ENCODE measurements at regions not wholly inside any gene's neighbourhood (a gene's known extent, or its start where the extent isn't known, plus 50 kb on each side); places are given as distances from the start of the nearest gene placed in this dataset.

DNA sequence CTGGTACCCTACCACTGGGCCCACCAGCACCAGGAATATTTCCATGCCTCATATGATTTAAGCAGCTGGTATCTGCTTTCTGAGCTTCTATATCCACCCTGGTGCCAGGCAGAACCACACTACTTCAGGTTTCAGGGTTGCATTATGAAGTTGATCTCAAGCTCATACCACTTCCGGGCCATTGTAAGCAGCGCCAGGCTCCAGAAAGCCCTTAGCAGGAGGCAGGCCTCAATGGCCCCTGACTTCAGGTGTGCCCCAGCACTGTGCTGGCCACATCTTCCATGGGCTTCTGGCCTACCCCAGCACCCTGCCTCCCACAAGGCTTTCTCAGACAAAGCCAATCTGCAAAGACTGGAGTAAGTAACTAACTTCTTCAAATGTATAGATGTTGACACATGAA, 391.3 kb upstream of the GRM3 start:
- H3K27ac Mint-ChIP-seq = no peak overlapping the region
- no peaks in the 10 kb centered on the region for H3K4me1 Mint-ChIP-seq (ENCODE audit: low read depth)
- H3K36me3 Mint-ChIP-seq (ENCODE audit: low read depth) = no peaks in the 10 kb centered on the region
- ChIA-PET POLR2A (no interaction called here), CTCF (no interaction called here)
- no peaks in the 10 kb centered on the region for H3K27me3 Mint-ChIP-seq (ENCODE audit: low read depth)
- H3K9me3 Mint-ChIP-seq (ENCODE audit: insufficient read depth) = peaks cover 12% of the 10 kb centered on the region
- ATAC-seq (no peak), DNase-seq (no peak)
- no peak overlapping the region for H3K4me3 Mint-ChIP-seq

DNA sequence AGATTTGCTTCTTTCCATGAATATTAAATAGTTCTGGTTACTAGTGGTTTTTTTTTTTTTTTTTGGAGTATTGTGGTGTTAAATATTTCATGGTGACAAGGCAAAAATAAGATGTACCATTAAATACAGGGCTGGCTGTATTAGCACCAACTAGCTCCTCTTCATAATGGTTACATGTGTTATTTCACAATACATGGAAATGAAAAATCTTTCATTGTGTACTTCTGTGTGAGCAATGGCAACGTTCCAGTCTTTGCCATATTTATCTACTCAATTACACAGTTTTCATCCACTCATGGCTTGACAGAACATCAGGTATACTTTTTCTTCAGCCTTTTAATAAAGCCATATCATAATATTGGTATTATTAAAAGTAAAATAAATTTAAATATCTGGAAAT, 394.7 kb upstream of the GRM3 start:
- H3K9me3 Mint-ChIP-seq (ENCODE audit: insufficient read depth) = peaks cover 9% of the 10 kb centered on the region
- no peaks in the 10 kb centered on the region for H3K4me1 Mint-ChIP-seq (ENCODE audit: low read depth)
- H3K27me3 Mint-ChIP-seq (ENCODE audit: low read depth) = no peaks in the 10 kb centered on the region
- H3K36me3 Mint-ChIP-seq (ENCODE audit: low read depth) = no peaks in the 10 kb centered on the region
- H3K27ac Mint-ChIP-seq = no peak overlapping the region
- ChIA-PET CTCF (no interaction called here), POLR2A (no interaction called here)
- no peak overlapping the region for H3K4me3 Mint-ChIP-seq
- ATAC-seq (no peak), DNase-seq (no peak)

DNA sequence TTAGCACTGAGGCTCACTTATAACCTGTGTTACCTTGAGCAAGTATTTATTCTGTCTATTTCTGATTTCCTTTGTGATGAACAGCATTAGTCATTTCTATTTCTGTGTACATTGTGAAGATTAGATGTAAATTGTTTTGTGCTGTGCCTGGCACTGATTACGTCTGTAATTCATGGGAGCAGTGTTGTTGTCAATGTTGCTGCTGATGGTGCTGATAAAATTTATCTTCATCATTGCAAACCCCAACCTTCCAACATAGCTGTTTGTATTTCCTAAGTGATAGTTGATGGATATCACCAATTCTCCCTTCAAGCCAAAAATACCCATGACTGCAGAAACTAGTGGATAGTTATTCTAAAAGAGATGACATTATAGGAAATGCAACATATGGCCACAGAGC, 400.5 kb upstream of the GRM3 start:
- no peak overlapping the region for H3K27ac Mint-ChIP-seq
- CTCF ChIA-PET = no interaction called here

DNA sequence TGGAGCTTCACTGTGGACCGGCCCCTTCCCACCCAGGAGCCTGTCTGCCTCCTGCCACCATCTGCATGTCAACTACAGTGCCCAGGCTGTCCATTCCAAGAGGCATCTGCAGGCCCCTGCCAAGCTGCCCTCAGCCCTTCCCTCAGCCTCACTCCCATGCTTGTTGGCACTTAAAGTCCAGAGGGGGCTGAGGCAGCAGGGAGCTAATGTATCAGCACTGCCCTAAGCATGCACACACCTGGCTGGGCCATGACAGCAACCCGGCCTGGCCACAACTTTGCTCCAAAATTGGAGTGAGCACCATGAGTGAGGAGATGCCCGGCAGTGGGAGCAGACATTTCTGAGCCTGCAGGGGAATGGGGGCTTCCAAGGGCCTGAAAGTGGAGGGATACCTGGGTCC, 417.5 kb upstream of the GRM3 start:
- Mint-ChIP-seq H3K36me3 (ENCODE audit: low read depth) (no peaks in the 10 kb centered on the region), H3K9me3 (ENCODE audit: insufficient read depth) (peaks cover 12% of the 10 kb centered on the region), H3K27me3 (ENCODE audit: low read depth) (no peaks in the 10 kb centered on the region), H3K4me1 (ENCODE audit: low read depth) (no peaks in the 10 kb centered on the region), H3K27ac (no peak overlapping the region), H3K4me3 (no peak overlapping the region)
- ChIA-PET POLR2A (no interaction called here), CTCF (no interaction called here)
- DNase-seq (no peak), ATAC-seq (no peak)

More for the DNA sequence above, 400.5 kb upstream of the GRM3 start:
- DNase-seq = no peak
- Mint-ChIP-seq H3K9me3 (ENCODE audit: insufficient read depth) (peaks cover 5% of the 10 kb centered on the region), H3K4me1 (ENCODE audit: low read depth) (no peaks in the 10 kb centered on the region), H3K4me3 (no peak overlapping the region), H3K36me3 (ENCODE audit: low read depth) (no peaks in the 10 kb centered on the region), H3K27me3 (ENCODE audit: low read depth) (no peaks in the 10 kb centered on the region)
- ATAC-seq = no peak
- POLR2A ChIA-PET = no interaction called here

DNA sequence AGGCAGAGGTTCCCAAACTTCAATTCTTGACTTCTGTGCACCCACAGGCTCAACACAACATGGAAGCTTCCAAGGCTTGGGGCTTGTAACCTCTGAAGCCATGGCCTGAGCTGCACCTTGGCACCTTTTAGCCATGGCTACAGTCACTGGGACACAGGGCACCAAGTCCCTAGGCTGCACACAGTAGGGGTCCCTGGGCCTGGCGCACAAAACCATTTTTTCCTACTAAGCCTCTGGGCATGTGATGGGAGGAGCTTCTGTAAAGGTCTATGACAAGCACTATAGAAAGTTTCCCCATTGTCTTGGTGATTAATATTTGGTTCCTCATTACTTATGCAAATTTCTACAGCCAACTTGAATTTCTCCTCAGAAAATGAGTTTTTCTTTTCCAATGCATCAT, 420.9 kb upstream of the GRM3 start:
- Mint-ChIP-seq H3K4me3 (no peak overlapping the region), H3K27me3 (ENCODE audit: low read depth) (no peaks in the 10 kb centered on the region), H3K36me3 (ENCODE audit: low read depth) (no peaks in the 10 kb centered on the region), H3K9me3 (ENCODE audit: insufficient read depth) (peaks cover 7% of the 10 kb centered on the region), H3K27ac (no peak overlapping the region), H3K4me1 (ENCODE audit: low read depth) (no peaks in the 10 kb centered on the region)
- POLR2A ChIA-PET = no interaction called here
- ATAC-seq (no peak), DNase-seq (no peak)
- CTCF ChIA-PET = no interaction called here

DNA sequence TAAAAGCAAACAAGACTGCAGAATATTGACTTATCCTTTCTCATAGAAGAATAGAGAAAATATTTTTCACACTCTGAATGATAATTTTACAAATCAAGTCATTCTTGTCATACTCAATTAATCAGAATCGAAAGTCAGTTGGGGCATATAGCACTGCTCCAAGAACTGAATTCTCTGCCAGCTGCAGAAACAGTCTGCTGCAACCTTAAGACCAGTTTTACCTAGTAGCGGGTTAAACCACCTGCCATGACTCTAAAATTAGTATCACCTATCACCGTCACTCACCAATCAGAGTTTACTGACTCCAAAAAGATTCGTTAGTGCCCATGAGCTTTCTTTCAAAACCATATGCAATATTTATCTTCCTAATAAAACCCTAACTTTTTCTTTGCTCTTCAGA, 429.0 kb upstream of the GRM3 start:
- Mint-ChIP-seq H3K27ac (no peak overlapping the region), H3K27me3 (ENCODE audit: low read depth) (no peaks in the 10 kb centered on the region), H3K9me3 (ENCODE audit: insufficient read depth) (peaks cover 4% of the 10 kb centered on the region), H3K36me3 (ENCODE audit: low read depth) (no peaks in the 10 kb centered on the region), H3K4me1 (ENCODE audit: low read depth) (no peaks in the 10 kb centered on the region), H3K4me3 (no peak overlapping the region)
- ChIA-PET CTCF (no interaction called here), POLR2A (no interaction called here)
- ATAC-seq (no peak), DNase-seq (no peak)

DNA sequence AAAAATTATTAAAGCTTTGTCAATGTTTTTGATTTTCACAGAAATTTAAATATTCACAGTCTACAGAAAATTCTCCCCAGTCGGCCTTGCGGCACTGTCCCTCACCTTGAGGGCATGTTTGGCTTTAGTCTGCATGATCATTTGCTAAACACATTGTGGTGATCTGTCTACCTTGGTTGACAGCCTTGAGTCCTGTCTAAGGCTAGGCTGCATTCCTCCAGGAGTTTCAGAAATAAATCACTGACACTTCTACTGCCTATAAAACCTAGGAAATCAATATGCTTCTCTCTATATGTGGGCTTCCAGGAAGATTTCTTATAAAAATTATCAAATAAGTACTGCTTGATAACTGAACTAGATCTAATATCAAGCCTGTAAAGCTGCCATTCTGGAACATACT, 430.7 kb upstream of the GRM3 start:
- POLR2A ChIA-PET = no interaction called here
- CTCF ChIA-PET = no interaction called here

DNA sequence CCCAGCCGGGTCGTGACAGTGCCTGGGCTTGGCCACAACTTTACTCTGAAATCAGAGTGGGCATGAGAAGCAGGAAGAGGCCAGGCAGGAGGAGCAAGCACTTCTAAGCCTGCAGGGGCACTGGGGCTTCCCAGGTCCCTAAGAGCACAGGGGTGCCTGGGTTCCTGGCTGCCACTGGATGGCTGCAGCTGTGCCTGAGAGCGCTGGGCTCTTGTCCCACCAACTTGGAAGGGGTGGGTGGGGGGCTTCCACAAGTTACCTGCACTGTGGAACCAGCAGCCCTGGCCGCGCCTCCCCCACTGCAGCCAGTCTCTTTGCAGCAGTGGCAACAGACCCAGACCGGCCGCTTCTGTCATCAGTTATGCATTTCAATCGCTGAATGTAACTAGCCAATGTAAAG, 434.7 kb upstream of the GRM3 start:
- Mint-ChIP-seq H3K4me3 (no peak overlapping the region), H3K9me3 (ENCODE audit: insufficient read depth) (no peaks in the 10 kb centered on the region), H3K36me3 (ENCODE audit: low read depth) (no peaks in the 10 kb centered on the region), H3K27ac (no peak overlapping the region), H3K4me1 (ENCODE audit: low read depth) (no peaks in the 10 kb centered on the region), H3K27me3 (ENCODE audit: low read depth) (no peaks in the 10 kb centered on the region)
- POLR2A ChIA-PET = no interaction called here
- CTCF ChIA-PET = no interaction called here
- DNase-seq = no peak
- ATAC-seq = no peak

More for the DNA sequence above, 430.7 kb upstream of the GRM3 start:
- Mint-ChIP-seq H3K27me3 (ENCODE audit: low read depth) (no peaks in the 10 kb centered on the region), H3K36me3 (ENCODE audit: low read depth) (no peaks in the 10 kb centered on the region), H3K4me1 (ENCODE audit: low read depth) (no peaks in the 10 kb centered on the region), H3K9me3 (ENCODE audit: insufficient read depth) (peaks cover 4% of the 10 kb centered on the region), H3K27ac (no peak overlapping the region), H3K4me3 (no peak overlapping the region)
- DNase-seq (no peak), ATAC-seq (no peak)

DNA sequence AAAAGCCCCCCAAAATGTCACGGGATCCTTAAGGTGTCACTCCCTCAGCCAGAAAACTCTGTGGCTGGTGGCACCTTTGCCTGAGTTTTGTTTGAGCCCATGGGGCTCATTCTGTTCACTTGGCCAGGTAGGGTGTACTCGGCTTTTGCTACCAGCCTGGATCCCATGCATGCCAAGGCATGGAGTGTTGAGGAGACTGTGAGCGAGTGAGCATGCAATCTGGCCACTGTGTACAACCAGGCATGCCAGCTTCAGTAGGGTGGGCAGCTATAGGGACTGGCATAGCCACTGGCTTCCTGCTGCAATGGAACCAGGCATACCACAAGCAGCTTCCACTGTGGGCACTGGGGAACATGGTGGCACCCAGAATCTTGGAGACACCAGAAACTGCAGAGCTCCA, 436.0 kb upstream of the GRM3 start:
- Mint-ChIP-seq H3K36me3 (ENCODE audit: low read depth) (no peaks in the 10 kb centered on the region), H3K4me1 (ENCODE audit: low read depth) (no peaks in the 10 kb centered on the region), H3K9me3 (ENCODE audit: insufficient read depth) (no peaks in the 10 kb centered on the region), H3K27ac (no peak overlapping the region), H3K27me3 (ENCODE audit: low read depth) (no peaks in the 10 kb centered on the region), H3K4me3 (no peak overlapping the region)
- no peak for DNase-seq
- ATAC-seq = no peak
- CTCF ChIA-PET = no interaction called here
- POLR2A ChIA-PET = no interaction called here

DNA sequence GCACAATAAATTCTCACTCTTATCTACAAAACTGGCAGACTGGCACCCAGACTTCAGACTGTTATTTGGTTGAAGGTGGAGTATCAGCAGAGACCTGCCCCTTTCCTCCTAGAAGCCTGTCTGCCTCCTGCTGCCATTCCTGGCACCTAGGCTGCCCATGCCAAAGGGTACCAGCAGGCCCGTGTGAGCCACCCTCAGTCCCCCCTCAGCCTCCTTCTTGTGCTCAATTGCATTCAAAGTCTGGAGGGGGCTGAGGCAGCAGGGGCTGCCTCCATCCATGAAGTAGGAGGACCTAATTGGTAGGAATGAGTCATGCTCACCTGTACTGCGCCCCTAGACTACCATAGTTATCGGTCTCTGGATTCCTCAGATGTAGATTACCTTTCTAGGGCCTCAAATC, 440.9 kb upstream of the GRM3 start:
- no peak overlapping the region for H3K4me3 Mint-ChIP-seq
- ATAC-seq (no peak), DNase-seq (no peak)
- H3K36me3 Mint-ChIP-seq (ENCODE audit: low read depth) = no peaks in the 10 kb centered on the region
- no peaks in the 10 kb centered on the region for H3K4me1 Mint-ChIP-seq (ENCODE audit: low read depth)
- no peak overlapping the region for H3K27ac Mint-ChIP-seq
- H3K9me3 Mint-ChIP-seq (ENCODE audit: insufficient read depth) = no peaks in the 10 kb centered on the region
- ChIA-PET CTCF (no interaction called here), POLR2A (no interaction called here)
- no peaks in the 10 kb centered on the region for H3K27me3 Mint-ChIP-seq (ENCODE audit: low read depth)

DNA sequence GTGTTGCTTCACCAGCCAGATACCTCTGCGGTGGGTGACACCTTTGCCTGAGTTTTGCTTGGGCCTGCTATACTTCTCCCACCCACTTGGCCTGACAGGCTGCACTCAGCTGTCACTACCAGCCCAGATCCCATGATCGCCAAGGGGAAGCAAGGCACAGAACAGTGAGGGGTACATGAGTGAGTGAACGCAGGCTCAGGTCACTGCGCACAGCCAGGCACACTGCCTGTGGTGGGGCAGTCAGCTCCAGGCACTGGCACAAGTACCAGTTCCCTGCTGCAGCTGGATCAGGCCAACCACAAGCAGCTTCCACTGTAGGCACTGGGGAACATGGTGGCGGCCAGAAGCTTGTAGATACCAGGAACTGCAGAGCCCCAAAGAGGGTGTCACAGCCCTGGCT, 441.9 kb upstream of the GRM3 start:
- H3K27ac Mint-ChIP-seq = no peak overlapping the region
- H3K27me3 Mint-ChIP-seq (ENCODE audit: low read depth) = no peaks in the 10 kb centered on the region
- H3K36me3 Mint-ChIP-seq (ENCODE audit: low read depth) = no peaks in the 10 kb centered on the region
- ATAC-seq (no peak), DNase-seq (no peak)
- ChIA-PET CTCF (no interaction called here), POLR2A (no interaction called here)
- H3K9me3 Mint-ChIP-seq (ENCODE audit: insufficient read depth) = no peaks in the 10 kb centered on the region
- no peak overlapping the region for H3K4me3 Mint-ChIP-seq
- H3K4me1 Mint-ChIP-seq (ENCODE audit: low read depth) = no peaks in the 10 kb centered on the region

DNA sequence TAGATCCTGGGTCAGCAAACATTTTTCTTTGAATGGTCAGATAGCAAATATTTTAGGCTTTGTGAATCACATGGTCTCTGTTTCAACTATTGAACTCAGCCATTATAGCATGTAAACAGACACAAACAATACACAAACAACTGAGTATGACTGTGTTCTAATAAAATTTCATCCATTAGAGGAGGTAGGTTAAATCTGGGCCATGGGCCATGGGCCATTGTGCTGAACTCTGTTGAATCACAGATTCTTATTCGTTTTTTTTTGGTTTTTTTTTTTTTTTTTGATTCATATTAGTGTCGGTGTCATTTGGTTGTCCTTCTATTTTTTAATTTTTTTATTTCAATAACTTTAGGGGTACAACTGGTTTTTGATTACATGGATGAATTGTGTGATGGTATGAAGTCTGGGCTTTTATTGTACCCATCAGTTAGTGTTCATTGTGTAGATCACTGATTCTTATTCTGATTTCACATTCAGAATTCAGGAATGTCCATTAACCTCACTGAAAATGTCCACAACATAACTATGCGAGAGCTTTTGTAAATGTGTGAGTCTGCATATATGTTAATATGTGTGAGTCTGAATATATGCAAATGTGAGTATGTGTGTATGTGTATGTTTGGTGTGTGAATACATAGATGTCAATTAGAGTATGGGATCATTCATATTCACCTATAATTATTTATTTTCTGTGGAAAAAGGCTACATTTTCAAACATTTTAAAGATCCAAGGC, 443.7 kb upstream of the GRM3 start:
- Mint-ChIP-seq H3K27ac (no peak overlapping the region), H3K27me3 (ENCODE audit: low read depth) (no peaks in the 10 kb centered on the region)
- POLR2A ChIA-PET = no interaction called here

DNA sequence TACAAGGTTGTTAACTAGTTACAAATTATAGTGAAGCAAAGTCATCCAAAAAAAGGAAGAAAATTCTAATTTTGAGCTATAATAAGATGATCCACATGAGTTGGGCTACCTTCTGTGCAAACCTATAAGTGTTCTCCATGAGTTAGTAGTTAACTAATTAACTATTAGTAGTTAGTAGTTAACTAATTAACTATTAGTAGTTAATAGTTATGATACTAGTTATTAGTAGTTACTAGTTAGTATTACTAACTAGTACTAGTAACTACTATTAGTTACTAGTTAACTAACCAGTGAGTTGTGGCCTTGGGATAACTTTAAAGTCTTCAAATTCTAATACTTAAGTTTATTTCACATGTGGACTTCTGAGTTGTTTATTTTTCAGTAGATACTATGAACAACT, 453.4 kb upstream of the GRM3 start:
- peaks cover 20% of the 10 kb centered on the region for H3K9me3 Mint-ChIP-seq (ENCODE audit: insufficient read depth)
- CTCF ChIA-PET = no interaction called here
- no peak overlapping the region for H3K27ac Mint-ChIP-seq
- POLR2A ChIA-PET = no interaction called here
- DNase-seq = no peak
- H3K36me3 Mint-ChIP-seq (ENCODE audit: low read depth) = no peaks in the 10 kb centered on the region
- H3K4me1 Mint-ChIP-seq (ENCODE audit: low read depth) = no peaks in the 10 kb centered on the region
- ATAC-seq = no peak
- no peaks in the 10 kb centered on the region for H3K27me3 Mint-ChIP-seq (ENCODE audit: low read depth)
- H3K4me3 Mint-ChIP-seq = no peak overlapping the region

More for the DNA sequence above, 443.7 kb upstream of the GRM3 start:
- Mint-ChIP-seq H3K36me3 (ENCODE audit: low read depth) (no peaks in the 10 kb centered on the region), H3K4me1 (ENCODE audit: low read depth) (no peaks in the 10 kb centered on the region), H3K4me3 (no peak overlapping the region), H3K9me3 (ENCODE audit: insufficient read depth) (no peaks in the 10 kb centered on the region)
- ATAC-seq (no peak), DNase-seq (no peak)
- CTCF ChIA-PET = no interaction called here

Measured in activated CD8-positive, alpha-beta T cell treated with anti-CD3 and anti-CD28 coated beads, Interleukin-2, amount 10 ng/mL, durations not matched to agents 7 days and 5 days (primary cell).